Liver (tissue), 8 donors: ENCODE measurements at regions not wholly inside any gene's neighbourhood (a gene's known extent, or its start where the extent isn't known, plus 50 kb on each side); places are given as distances from the start of the nearest gene placed in this dataset.

Source experiments
- DNase-seq: peaks from one replicate; pipeline ENCODE4 v3.0.0-alpha.2; 2017; ENCODE audit warnings: low spot score
- H3K27ac ChIP-seq, 2 donors: one replicate each; pipeline ENCODE4 v1.7.0; 2013; ENCODE audit warnings: inconsistent platforms in 2 of 2, low read length in 2 of 2, control low read depth in 1 of 2, low read depth in 1 of 2, mild to moderate bottlenecking in 1 of 2
- H3K27me3 ChIP-seq, 4 donors: one replicate each; pipeline versions ENCODE4 v1.6.1 to v1.7.0; 2013; ENCODE audit warnings: low read length in 3 of 4, inconsistent platforms in 1 of 4, mild to moderate bottlenecking in 1 of 4, moderate library complexity in 1 of 4; ENCODE audit not compliant: control insufficient read depth in 4 of 4, insufficient read depth in 4 of 4
- H3K36me3 ChIP-seq, 4 donors: one replicate each; pipeline versions ENCODE4 v1.6.1 to v1.7.0; 2013; ENCODE audit warnings: low read length in 3 of 4, mild to moderate bottlenecking in 3 of 4, low read depth in 1 of 4, moderate library complexity in 1 of 4; ENCODE audit not compliant: control insufficient read depth in 4 of 4, insufficient read depth in 3 of 4
- H3K4me1 ChIP-seq, 4 donors: one replicate each; pipeline versions ENCODE4 v1.6.1 to v1.7.0; 2013; ENCODE audit warnings: low read length in 3 of 4, mild to moderate bottlenecking in 3 of 4, moderate library complexity in 1 of 4; ENCODE audit not compliant: control insufficient read depth in 4 of 4, insufficient read depth in 4 of 4
- H3K4me3 ChIP-seq, 3 donors: one replicate each; pipeline versions ENCODE4 v1.6.1 to v1.7.0; 2013; ENCODE audit warnings: low read length in 3 of 3, control low read depth in 1 of 3, low read depth in 1 of 3, mild to moderate bottlenecking in 1 of 3
- H3K9ac ChIP-seq, 2 donors: one replicate each; pipeline ENCODE4 v1.7.0; 2013; ENCODE audit warnings: low read length in 2 of 2, mild to moderate bottlenecking in 2 of 2, moderate library complexity in 2 of 2, control low read depth in 1 of 2, low read depth in 1 of 2
- H3K9me3 ChIP-seq, 4 donors: one replicate each; pipeline versions ENCODE4 v1.6.1 to v1.7.0; 2013; ENCODE audit warnings: low read length in 3 of 4; ENCODE audit not compliant: control insufficient read depth in 4 of 4
- EGR1 ChIP-seq, 2 donors: IDR thresholded peaks; 2 replicates each; pipeline ENCODE4 v1.6.1; 2016 to 2018; ENCODE audit warnings: antibody characterized with exemption in 2 of 2, low read depth in 2 of 2
- GABPA ChIP-seq, 2 donors: IDR thresholded peaks in 1 of 2; conservative IDR thresholded peaks in 1 of 2; 2 replicates each; pipeline ENCODE4 v1.6.1; 2016; ENCODE audit warnings: antibody characterized with exemption in 2 of 2, mild to moderate bottlenecking in 1 of 2, moderate library complexity in 1 of 2
- HNF4A ChIP-seq, 2 donors: conservative IDR thresholded peaks; 2 replicates each; pipeline ENCODE4 v1.6.1; 2016; ENCODE audit warnings: antibody characterized with exemption in 2 of 2, mild to moderate bottlenecking in 2 of 2
- HNF4G ChIP-seq: IDR thresholded peaks from 2 replicates; pipeline ENCODE4 v1.6.1; 2016; ENCODE audit warnings: antibody characterized with exemption
- JUND ChIP-seq, 2 donors: IDR thresholded peaks; 2 replicates each; pipeline ENCODE4 v1.6.1; 2016; ENCODE audit warnings: antibody characterized with exemption in 2 of 2
- NR2F2 ChIP-seq: IDR thresholded peaks from 2 replicates; pipeline ENCODE4 v1.6.1; 2016; ENCODE audit warnings: antibody characterized with exemption
- RAD21 ChIP-seq, 2 donors: IDR thresholded peaks; 2 replicates each; pipeline ENCODE4 v1.6.1; 2016; ENCODE audit warnings: antibody characterized with exemption in 2 of 2, mild to moderate bottlenecking in 2 of 2
- TAF1 ChIP-seq: conservative IDR thresholded peaks from 2 replicates; pipeline ENCODE4 v1.6.1; 2016; ENCODE audit warnings: antibody characterized with exemption, mild to moderate bottlenecking
- WGBS: extraction: QIAGEN DNeasy Blood & Tissue Kit; methylation state at CpG from one replicate; pipeline ENCODE4 v1.1.7; 2013; 5-methylcytosine and 5-hydroxymethylcytosine counted together
- TF ChIP-seq, protein P1 (sequence below): IDR thresholded peaks from 2 replicates; pipeline ENCODE4 v1.6.1; 2016; ENCODE audit warnings: antibody characterized with exemption
- TF ChIP-seq, protein P2 (sequence below): fragments of 150-350 bp; IDR thresholded peaks from 2 replicates; pipeline ENCODE4 v1.5.1; 2017; ENCODE audit warnings: improper control_type of control experiment, low read depth, low read length; ENCODE audit not compliant: missing input control
- TF ChIP-seq, protein P3 (sequence below): IDR thresholded peaks from 2 replicates; pipeline ENCODE4 v1.6.1; 2016; ENCODE audit warnings: antibody characterized with exemption
- TF ChIP-seq, protein P4 (sequence below): IDR thresholded peaks from 2 replicates; pipeline ENCODE4 v1.6.1; 2016; ENCODE audit warnings: antibody characterized with exemption
- donor health status: healthy.
- donor health status: healthy.
- donor health status: healthy.
- donor health status: healthy.
- donor health status: healthy.

DNA sequence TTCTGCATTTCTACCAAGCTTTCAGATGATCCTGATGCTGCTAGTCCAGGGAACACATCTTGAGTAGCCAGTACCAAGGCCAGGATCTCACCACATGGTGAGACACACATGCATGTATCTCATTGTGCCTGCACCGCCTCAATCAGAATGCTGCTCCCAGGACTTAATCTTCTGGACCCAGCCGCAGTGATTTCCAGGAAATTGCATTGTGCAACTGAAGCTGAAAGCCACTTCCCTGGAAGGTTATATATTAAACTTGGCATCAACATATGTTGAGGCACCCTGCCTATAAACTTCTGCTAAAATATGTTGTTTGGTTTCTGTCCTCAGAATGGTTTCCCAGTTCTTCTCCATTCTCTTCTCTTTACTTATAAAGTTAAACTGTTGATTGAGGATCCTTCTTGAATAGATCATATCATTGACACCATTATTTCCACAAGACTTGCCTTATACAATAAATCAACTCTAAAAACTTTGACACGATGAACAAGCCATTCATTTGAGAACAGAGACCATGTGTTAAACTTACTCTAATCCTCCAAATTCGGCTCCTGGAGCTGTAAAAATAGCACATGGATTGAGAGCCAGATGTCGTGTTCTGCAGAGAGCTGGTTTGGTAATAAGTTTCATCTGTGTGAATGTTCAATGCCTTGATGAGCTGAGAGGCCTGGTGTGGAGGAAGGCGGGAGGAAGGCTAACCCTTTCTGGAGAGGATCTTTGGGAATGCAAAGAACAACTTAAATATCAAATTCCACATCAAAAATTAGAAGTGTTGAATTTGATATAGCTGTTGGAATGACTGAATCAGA, 65.0 kb upstream of the PCSK2 start:
- no peaks in the 10 kb centered on the region for H3K36me3 ChIP-seq
- TF ChIP-seq GABPA (IDR thresholded peaks at IDR 0.05 in 1 of 2, conservative IDR thresholded peaks at IDR 0.05 in 1 of 2) (no peak), HNF4G (no peak), TAF1 (no peak), JUND (IDR thresholded peaks at IDR 0.05) (no peak)
- TF ChIP-seq, protein P1, sequence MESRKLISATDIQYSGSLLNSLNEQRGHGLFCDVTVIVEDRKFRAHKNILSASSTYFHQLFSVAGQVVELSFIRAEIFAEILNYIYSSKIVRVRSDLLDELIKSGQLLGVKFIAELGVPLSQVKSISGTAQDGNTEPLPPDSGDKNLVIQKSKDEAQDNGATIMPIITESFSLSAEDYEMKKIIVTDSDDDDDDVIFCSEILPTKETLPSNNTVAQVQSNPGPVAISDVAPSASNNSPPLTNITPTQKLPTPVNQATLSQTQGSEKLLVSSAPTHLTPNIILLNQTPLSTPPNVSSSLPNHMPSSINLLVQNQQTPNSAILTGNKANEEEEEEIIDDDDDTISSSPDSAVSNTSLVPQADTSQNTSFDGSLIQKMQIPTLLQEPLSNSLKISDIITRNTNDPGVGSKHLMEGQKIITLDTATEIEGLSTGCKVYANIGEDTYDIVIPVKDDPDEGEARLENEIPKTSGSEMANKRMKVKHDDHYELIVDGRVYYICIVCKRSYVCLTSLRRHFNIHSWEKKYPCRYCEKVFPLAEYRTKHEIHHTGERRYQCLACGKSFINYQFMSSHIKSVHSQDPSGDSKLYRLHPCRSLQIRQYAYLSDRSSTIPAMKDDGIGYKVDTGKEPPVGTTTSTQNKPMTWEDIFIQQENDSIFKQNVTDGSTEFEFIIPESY = no peak
- TF ChIP-seq, protein P2, sequence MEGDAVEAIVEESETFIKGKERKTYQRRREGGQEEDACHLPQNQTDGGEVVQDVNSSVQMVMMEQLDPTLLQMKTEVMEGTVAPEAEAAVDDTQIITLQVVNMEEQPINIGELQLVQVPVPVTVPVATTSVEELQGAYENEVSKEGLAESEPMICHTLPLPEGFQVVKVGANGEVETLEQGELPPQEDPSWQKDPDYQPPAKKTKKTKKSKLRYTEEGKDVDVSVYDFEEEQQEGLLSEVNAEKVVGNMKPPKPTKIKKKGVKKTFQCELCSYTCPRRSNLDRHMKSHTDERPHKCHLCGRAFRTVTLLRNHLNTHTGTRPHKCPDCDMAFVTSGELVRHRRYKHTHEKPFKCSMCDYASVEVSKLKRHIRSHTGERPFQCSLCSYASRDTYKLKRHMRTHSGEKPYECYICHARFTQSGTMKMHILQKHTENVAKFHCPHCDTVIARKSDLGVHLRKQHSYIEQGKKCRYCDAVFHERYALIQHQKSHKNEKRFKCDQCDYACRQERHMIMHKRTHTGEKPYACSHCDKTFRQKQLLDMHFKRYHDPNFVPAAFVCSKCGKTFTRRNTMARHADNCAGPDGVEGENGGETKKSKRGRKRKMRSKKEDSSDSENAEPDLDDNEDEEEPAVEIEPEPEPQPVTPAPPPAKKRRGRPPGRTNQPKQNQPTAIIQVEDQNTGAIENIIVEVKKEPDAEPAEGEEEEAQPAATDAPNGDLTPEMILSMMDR = no peak
- TF ChIP-seq, protein P3, sequence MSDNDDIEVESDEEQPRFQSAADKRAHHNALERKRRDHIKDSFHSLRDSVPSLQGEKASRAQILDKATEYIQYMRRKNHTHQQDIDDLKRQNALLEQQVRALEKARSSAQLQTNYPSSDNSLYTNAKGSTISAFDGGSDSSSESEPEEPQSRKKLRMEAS = no peak
- TF ChIP-seq, protein P4, sequence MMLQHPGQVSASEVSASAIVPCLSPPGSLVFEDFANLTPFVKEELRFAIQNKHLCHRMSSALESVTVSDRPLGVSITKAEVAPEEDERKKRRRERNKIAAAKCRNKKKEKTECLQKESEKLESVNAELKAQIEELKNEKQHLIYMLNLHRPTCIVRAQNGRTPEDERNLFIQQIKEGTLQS = no peak
- no peak for DNase-seq
- no peaks in the 10 kb centered on the region for H3K4me1 ChIP-seq
- no peaks in the 10 kb centered on the region for H3K9me3 ChIP-seq
- WGBS = 43% methylated on average over 6 of the region's 6 CpGs
- H3K4me3 ChIP-seq = no peak overlapping the region
- no peaks in the 10 kb centered on the region for H3K27me3 ChIP-seq
- no peak overlapping the region for H3K9ac ChIP-seq
- H3K27ac ChIP-seq = no peak overlapping the region

DNA sequence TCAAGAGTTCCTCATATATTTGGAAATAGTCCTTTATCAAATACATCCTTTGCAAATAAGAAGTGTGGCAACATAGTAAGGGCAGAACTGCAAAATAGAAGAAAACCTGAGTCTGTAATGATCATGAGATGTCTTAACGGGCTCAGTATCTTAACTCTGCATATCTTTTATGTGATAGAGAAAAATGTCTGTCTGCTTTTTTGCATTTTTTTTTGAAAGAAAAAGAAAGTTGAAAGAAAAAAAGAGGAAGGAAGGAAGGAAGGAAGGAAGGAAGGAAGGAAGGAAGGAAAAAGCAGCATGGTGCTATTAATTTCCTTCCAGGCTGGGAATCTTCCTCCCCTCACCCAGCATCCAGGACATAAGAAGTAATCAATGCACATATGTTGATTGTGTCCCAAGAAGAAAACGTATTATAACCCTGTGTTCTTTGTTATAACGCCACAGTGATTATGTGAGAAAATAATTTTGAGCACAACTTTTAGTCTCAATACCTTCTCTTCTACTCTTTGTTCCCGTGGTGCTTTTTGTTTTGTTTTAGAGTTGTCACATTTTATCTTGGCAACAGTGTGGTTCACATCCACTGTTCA, 58.7 kb upstream of the PCSK2 start:
- TF ChIP-seq JUND (IDR thresholded peaks at IDR 0.05) (no peak), TAF1 (no peak), RAD21 (IDR thresholded peaks at IDR 0.05) (no peak), EGR1 (IDR thresholded peaks at IDR 0.05; ENCODE audit: low read depth in 2 of 2) (no peak), NR2F2 (no peak), HNF4A (conservative IDR thresholded peaks at IDR 0.05) (no peak)
- TF ChIP-seq, protein P3 = no peak
- H3K27me3 ChIP-seq = no peaks in the 10 kb centered on the region
- WGBS = 70% methylated on average over 4 of the region's 4 CpGs
- H3K9ac ChIP-seq = no peak overlapping the region
- no peaks in the 10 kb centered on the region for H3K36me3 ChIP-seq
- no peak for DNase-seq
- H3K27ac ChIP-seq = no peak overlapping the region
- no peak overlapping the region for H3K4me3 ChIP-seq
- no peaks in the 10 kb centered on the region for H3K4me1 ChIP-seq
- peaks cover 0 to 1% (median 0%) of the 10 kb centered on the region in 4 donors for H3K9me3 ChIP-seq
